IPS DF 6.9 (cell line): ENCODE measurements at regions not wholly inside any gene's neighbourhood (a gene's known extent, or its start where the extent isn't known, plus 50 kb on each side); places are given as distances from the start of the nearest gene placed in this dataset.

Experiments
- DNase-seq: peaks from one replicate; pipeline ENCODE4 v3.0.0-alpha.2; 2013; ENCODE audit warnings: low read depth, low spot score
- H3K27ac ChIP-seq: one replicate; pipeline ENCODE4 v1.5.1; 2013; ENCODE audit warnings: low read length, control low read depth
- H3K27me3 ChIP-seq: 2 replicates; pipeline ENCODE4 v1.6.1; 2013; ENCODE audit warnings: mild to moderate bottlenecking, low read length; ENCODE audit not compliant: control insufficient read depth, insufficient read depth
- H3K36me3 ChIP-seq: 2 replicates; pipeline ENCODE4 v1.6.1; 2013; ENCODE audit warnings: low read length; ENCODE audit not compliant: control insufficient read depth, insufficient read depth
- H3K4me1 ChIP-seq: 2 replicates; pipeline ENCODE4 v1.6.1; 2013; ENCODE audit warnings: low read length; ENCODE audit not compliant: control insufficient read depth, insufficient read depth
- H3K4me3 ChIP-seq: 2 replicates; pipeline ENCODE4 v1.5.1; 2013; ENCODE audit warnings: mild to moderate bottlenecking, low read length
- H3K9me3 ChIP-seq: 2 replicates; pipeline ENCODE4 v1.6.1; 2013; ENCODE audit warnings: low read length, inconsistent platforms; ENCODE audit not compliant: control insufficient read depth, insufficient read depth
- WGBS: extraction: QIAGEN DNeasy Blood & Tissue Kit; methylation state at CpG from one replicate; pipeline ENCODE4 v1.1.7; 2013; ENCODE audit warnings: mixed read lengths, missing lambda C conversion rate; ENCODE audit not compliant: insufficient read length, insufficient coverage; 5-methylcytosine and 5-hydroxymethylcytosine counted together

DNA sequence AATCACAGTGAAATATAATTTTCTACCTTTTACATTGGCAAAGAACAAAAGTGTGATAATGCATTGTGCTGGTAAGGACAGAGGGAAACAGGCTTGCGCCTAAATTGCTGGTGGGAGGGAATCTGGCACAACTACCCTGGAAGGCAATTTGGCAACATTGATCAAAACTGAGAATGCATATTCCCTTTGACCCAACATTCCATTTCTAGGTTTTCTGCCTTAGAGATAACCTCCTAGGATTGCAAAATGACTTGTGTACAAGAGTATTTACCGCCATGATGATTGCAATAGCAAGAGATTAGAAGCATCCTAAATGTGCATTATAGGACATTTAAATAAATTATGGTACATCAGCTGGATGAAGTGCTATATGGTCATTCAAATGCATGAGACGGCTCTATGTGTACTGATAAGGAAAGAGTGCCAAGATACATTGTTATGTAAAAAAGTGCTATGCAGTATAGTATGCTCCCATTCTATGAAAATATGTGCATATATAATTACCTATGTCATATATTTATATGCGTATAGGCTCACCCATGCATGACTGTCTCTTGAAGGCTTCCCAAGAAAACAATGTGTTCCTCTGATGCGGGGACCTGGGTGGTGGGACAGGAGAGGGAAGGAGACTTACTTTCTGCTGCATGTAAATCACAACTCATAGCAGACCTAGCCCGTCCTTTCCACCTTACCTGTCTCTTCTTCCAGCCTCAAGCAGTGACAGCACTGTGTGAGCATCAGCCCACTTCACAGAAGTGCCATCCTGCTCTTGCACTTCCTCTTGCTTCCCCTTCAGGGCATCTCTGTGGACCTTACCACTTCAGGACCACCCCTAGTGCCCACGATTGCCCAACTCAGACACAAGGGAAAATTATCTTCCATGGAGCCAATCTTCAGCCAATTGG is 249.9 kb upstream of the TLE3 start:
- no peaks in the 10 kb centered on the region for H3K36me3 ChIP-seq
- DNase-seq: no peak
- no peak overlapping the region for H3K27ac ChIP-seq
- no CpG with 5 or more reads among the region's 7 CpGs for WGBS
- H3K4me3 ChIP-seq: no peak overlapping the region
- no peaks in the 10 kb centered on the region for H3K4me1 ChIP-seq
- no peaks in the 10 kb centered on the region for H3K27me3 ChIP-seq
- H3K9me3 ChIP-seq: no peaks in the 10 kb centered on the region

DNA sequence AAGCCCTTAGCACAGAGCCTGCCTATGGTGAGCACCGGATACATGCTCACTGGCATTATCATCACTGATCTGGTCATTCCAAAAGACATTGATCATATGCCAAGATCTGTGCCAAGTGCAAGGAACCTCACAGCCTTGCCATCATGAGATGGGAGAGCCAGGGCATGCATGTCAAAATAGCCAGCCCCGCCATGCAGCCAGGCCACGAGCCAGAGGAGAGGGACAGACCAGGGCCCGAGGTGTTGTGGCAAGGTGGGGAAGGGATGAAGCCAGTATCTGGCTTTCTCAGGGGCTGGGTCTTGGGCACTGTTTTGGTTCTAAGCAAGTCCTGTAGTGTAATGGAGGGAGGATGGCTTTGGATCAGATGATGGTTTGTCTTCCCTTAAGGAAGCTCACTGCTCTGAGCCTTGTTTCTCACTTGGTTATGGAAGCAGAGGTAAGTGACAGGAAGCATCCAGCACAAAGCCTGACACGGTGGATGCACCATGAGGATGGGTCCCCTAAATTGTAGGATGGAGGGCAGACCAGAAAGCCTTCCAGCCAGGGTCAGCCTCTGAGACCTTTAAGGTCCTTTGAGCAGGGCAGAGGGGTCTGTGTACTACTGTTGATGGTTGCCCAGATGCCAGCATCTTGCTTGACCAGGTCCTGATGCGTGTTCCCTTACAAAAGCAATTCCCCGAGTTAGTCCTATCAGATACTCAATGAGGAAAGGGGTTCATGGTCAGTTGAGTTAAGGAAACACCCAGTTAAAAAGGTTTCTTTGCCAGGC is 247.7 kb upstream of the TLE3 start:
- no peak overlapping the region for H3K27ac ChIP-seq
- DNase-seq: no peak
- no peaks in the 10 kb centered on the region for H3K27me3 ChIP-seq
- H3K4me3 ChIP-seq: no peak overlapping the region
- H3K9me3 ChIP-seq: no peaks in the 10 kb centered on the region
- WGBS: no CpG with 5 or more reads among the region's 7 CpGs
- no peaks in the 10 kb centered on the region for H3K4me1 ChIP-seq
- no peaks in the 10 kb centered on the region for H3K36me3 ChIP-seq

DNA sequence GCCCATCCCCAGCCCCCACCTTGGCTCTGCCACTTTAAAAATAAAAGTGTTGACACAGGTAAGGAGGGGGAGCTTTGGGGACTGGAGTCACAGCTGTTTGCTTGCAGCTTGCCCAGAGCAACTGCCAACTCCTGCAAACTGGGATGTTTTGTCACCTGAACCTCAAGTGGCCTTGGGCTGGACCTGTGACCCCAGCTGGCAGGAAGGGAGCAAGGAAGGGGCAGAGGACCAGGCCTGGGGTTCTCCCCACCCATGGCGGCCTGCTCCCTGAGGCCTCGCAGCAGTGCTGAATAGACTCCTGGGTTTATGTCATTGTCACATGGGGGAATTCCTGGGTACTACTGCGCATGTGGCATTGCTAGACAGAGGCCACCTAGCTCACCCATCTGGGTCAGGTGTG is 246.9 kb upstream of the TLE3 start:
- no peak for DNase-seq
- whole genome bisulfite sequencing: no CpG with 5 or more reads among the region's 3 CpGs
- H3K4me1 ChIP-seq: no peaks in the 10 kb centered on the region
- no peak overlapping the region for H3K4me3 ChIP-seq
- no peaks in the 10 kb centered on the region for H3K36me3 ChIP-seq
- H3K27me3 ChIP-seq: no peaks in the 10 kb centered on the region
- H3K9me3 ChIP-seq: no peaks in the 10 kb centered on the region
- H3K27ac ChIP-seq: no peak overlapping the region

DNA sequence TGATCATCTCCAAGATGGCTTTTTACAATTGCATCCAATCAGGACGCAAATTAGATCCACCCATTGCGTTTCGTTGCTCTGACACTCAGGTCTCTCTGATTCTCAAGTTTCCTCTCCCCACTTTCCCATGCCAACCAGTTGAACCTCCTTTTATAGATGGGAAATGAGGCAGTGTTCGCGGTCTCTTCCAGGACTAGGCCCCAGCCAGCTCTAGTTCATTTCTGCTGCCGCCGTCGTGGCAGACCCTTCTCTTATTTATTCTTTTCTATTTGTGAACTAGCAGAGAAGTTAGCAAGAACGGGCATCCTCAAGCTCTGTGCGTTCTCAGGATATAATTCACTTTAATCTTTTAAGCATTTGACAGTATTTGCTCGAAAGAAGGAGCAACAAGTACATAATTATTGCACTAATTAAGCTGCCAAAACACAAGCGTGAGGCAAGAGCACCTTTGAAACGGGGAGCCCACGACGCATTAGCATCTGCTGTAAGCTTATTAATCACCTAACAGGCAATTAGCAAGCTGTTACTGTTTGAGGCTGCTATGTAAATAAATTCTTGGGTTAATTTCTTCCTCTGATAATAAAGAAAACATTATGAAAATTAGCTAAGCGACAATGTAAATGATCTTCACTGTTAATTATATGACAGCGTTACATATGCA is 246.4 kb upstream of the TLE3 start:
- H3K27me3 ChIP-seq: no peaks in the 10 kb centered on the region
- H3K4me3 ChIP-seq: no peak overlapping the region
- H3K9me3 ChIP-seq: no peaks in the 10 kb centered on the region
- no peak overlapping the region for H3K27ac ChIP-seq
- no peaks in the 10 kb centered on the region for H3K4me1 ChIP-seq
- no CpG with 5 or more reads among the region's 17 CpGs for WGBS
- no peaks in the 10 kb centered on the region for H3K36me3 ChIP-seq
- no peak for DNase-seq

DNA sequence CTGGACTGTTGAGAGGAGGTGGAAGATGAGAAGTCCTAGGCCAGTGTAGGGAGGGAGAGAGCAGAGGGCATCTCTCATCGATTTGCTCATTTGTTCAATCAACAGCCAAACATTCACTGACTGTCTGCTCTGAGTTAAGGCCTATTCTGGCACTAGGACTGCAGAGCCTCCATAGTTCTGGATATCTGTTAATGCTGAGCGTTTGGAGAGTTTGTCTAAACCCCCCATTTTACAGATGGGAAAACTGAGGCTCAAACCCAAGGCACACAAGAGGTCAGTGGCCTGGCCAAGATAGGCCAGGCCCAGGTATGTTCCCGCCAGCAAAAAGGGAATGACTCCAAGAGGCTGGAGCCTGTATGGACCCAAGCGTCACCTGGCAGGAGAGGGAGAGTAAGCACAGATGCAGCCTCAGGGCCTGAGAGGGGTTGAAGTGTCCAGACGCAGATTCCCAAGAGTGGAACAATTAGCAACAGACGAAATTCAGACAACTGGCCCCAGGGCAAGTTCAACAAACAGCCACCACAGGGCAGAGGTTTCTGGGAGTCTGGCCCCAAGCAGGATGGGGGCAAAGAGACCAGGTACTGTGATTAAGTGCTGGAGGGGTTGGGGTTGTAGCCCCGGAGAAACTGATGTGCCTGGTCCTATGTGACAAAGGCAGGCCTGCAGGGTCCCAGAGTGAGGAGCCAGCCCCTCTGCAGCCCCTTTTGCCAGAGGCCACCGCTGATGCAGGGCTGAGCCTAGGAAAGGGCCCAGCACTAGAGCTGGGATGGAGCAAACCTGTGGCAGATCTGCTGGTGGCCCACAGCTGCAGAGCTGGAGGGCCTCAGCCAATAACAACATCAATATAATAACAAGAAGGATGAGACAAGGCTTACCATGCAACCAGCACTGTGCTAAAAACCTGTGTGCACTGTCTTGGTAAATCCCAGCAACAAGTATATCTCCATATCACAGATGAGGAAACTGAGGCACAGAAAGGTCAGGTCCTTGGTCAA is 245.1 kb upstream of the TLE3 start:
- whole genome bisulfite sequencing: no CpG with 5 or more reads among the region's 8 CpGs
- no peaks in the 10 kb centered on the region for H3K27me3 ChIP-seq
- no peaks in the 10 kb centered on the region for H3K9me3 ChIP-seq
- no peak overlapping the region for H3K27ac ChIP-seq
- H3K36me3 ChIP-seq: no peaks in the 10 kb centered on the region
- no peak overlapping the region for H3K4me3 ChIP-seq
- no peaks in the 10 kb centered on the region for H3K4me1 ChIP-seq
- no peak for DNase-seq

DNA sequence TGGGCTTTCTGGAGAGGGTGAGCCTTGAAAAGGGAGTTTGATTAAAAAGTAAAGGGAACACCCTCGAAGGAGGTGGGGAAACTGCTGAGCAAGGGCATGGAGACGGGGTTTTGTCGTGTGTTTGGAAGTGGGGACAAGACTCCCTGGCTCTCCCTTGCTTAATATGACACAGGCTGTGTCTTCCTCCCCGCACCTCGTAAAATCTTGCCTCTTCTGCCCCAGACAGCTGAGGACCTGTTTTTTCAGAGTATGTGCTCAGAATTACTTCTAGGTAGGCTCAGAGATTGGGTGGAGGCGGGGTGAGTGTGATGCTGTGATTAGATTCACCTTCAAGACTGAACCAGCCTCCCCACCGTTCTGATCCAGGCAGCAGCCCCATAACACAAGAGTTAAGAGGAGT is 244.4 kb upstream of the TLE3 start:
- H3K4me3 ChIP-seq: no peak overlapping the region
- H3K27ac ChIP-seq: no peak overlapping the region
- H3K27me3 ChIP-seq: no peaks in the 10 kb centered on the region
- DNase-seq: no peak
- H3K36me3 ChIP-seq: no peaks in the 10 kb centered on the region
- no peaks in the 10 kb centered on the region for H3K9me3 ChIP-seq
- no CpG with 5 or more reads among the region's 7 CpGs for WGBS
- no peaks in the 10 kb centered on the region for H3K4me1 ChIP-seq

DNA sequence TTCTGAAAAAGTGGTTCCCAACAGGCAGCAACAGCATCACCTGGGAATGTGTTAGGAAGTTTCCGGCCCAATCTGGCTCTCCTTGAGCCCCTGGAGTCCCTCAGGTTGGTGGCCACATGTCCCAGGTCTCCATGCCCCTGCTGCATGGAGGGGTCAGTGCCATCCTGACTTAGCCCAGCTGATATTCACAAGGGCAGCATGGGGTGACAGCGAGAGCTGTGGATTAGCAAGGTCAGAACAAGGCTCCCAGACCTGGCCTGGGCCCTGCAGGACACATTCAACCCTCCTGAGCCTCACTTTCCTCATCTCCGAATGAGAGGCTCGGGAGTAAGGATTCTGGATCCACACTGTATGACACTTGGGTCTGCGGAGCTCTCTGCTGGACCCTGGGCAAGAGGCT is 243.8 kb upstream of the TLE3 start:
- WGBS: no CpG with 5 or more reads among the region's 5 CpGs
- H3K27me3 ChIP-seq: no peaks in the 10 kb centered on the region
- DNase-seq: no peak
- H3K4me1 ChIP-seq: no peaks in the 10 kb centered on the region
- H3K9me3 ChIP-seq: no peaks in the 10 kb centered on the region
- no peaks in the 10 kb centered on the region for H3K36me3 ChIP-seq
- H3K27ac ChIP-seq: no peak overlapping the region
- H3K4me3 ChIP-seq: no peak overlapping the region

DNA sequence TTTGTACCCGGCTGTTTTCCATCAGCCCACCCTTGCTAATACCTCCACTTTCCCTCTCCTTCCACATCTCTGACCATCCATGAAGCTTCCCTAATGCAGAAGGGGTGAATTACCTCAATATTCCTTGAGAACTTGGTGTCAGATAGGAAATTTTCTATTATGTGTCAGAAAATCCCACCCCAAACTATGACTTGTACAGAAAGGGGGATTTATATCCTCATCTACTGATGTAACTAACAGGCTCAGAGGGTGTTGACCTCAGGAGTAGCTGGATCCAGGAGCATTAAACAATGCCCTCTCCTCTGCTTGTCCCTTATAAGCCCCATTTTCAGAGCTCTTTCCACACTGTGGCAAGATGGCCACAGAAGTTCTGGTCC is 242.8 kb upstream of the TLE3 start:
- Histone ChIP-seq H3K27ac (no peak overlapping the region), H3K36me3 (no peaks in the 10 kb centered on the region), H3K9me3 (no peaks in the 10 kb centered on the region), H3K4me1 (no peaks in the 10 kb centered on the region), H3K27me3 (no peaks in the 10 kb centered on the region), H3K4me3 (no peak overlapping the region)
- DNase-seq: no peak
- no CpG with 5 or more reads among the region's 1 CpG for WGBS

DNA sequence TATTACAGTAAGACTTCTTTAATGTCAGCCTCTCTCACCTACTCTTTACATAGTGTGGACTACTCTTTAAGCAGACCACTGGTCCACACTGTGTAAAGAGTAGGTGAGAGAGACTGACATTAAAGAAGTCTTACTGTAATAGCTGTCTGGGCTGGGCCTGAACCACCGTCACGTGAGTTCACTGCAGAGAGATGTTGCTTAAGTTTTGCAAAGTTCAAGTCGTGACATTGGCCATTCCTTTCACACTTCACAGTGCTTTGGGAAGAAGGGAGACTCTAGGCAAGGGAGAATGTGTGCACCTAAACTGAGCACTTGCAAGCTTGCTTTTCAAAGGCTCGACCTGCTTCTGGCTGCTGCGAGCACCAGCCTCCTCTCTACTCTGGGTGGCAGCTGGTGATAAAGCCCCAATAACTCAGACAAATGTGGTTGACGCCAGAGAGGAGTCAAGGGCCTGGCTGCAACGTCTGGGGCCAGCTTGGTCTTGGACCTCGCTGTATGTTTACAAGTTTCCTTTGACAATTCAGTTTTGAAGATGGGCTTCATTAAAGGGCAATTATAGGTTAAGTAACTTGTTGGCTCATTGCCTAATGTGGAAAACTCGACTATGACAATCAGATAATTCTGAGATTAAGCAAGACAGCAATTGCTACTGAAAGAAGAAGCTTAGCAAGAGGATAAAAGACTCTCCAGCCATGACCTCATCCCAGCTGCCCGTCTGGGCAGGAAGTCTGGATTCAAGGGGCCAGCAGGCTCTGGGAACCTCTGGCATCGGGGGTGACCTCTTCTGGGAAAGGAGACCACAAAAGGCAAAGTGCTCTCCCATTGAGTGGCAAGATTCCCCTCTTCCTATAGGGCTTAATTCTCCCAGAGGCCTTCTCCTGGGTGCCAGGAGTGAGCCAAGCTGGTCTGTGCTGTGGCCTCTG is 242.1 kb upstream of the TLE3 start:
- no peaks in the 10 kb centered on the region for H3K9me3 ChIP-seq
- no peak overlapping the region for H3K27ac ChIP-seq
- no CpG with 5 or more reads among the region's 11 CpGs for WGBS

More for the DNA sequence above, 242.1 kb upstream of the TLE3 start:
- Histone ChIP-seq H3K4me1 (no peaks in the 10 kb centered on the region), H3K4me3 (no peak overlapping the region), H3K27me3 (no peaks in the 10 kb centered on the region), H3K36me3 (no peaks in the 10 kb centered on the region)
- DNase-seq: no peak
